Pancreas (tissue), 10 donors: ENCODE measurements at regions not wholly inside any gene's neighbourhood (a gene's known extent, or its start where the extent isn't known, plus 50 kb on each side); places are given as distances from the start of the nearest gene placed in this dataset.

Experiments
- ATAC-seq, 4 donors: fragments of 200-7000 bp; cut with Tn5 transposase; one replicate each; pipeline versions ENCODE4 v1.8.0 to v1.9.1; 2020; ENCODE audit warnings: mild to moderate bottlenecking in 4 of 4, moderate library complexity in 4 of 4
- DNase-seq, 6 donors: peaks; one replicate each; pipeline ENCODE4 v3.0.0-alpha.2; 2020
- FAIRE-seq: peaks from 2 replicates; lab custom pipeline; 2012; peaks lifted over from hg19 to GRCh38; lab: Jason Lieb, UNC
- H3K27ac ChIP-seq, 4 donors: fragments of 200-600 bp; sonication (generic); 1 replicate in 3 of 4; 2 replicates in 1 of 4; pipeline versions ENCODE4 v1.5.0 to v1.8.0; 2020
- H3K27me3 ChIP-seq, 4 donors: fragments of 200-600 bp; one replicate each; pipeline ENCODE4 v1.8.0; 2021
- H3K36me3 ChIP-seq, 3 donors: fragments of 200-600 bp; sonication (generic) in 1 of 3; one replicate each; pipeline versions ENCODE4 v1.5.0 to v1.8.0; 2020 to 2021
- H3K4me1 ChIP-seq, 3 donors: fragments of 200-600 bp; one replicate each; pipeline ENCODE4 v1.8.0; 2021
- H3K4me3 ChIP-seq, 4 donors: fragments of 200-600 bp; sonication (generic) in 2 of 4; one replicate each; pipeline versions ENCODE4 v1.5.0 to v1.8.0; 2020 to 2021
- H3K9me3 ChIP-seq, 4 donors: fragments of 200-600 bp; one replicate each; pipeline ENCODE4 v1.8.0; 2021
- CTCF ChIP-seq, 4 donors: fragments of 200-600 bp; sonication (generic) in 3 of 4; IDR thresholded peaks; one replicate each; pipeline versions ENCODE4 v1.5.0 to v1.8.0; 2021; ENCODE audit warnings: antibody characterized with exemption in 4 of 4
- WGBS, 2 donors: extraction: QIAGEN DNeasy Blood & Tissue Kit; methylation state at CpG; one replicate each; pipeline ENCODE4 v1.1.7; 2013; 5-methylcytosine and 5-hydroxymethylcytosine counted together
- intact Hi-C, 3 donors: fragments of 100-400 bp; cut with DNase I; formaldehyde crosslinking; loops; one replicate each; pipeline versions ENCODE4 v1.11.1 to v1.14.2; 2022
- donor health status: healthy with polysubstance abuse.
- donor health status: DM: no; HTN: no; CAD: no; lungs with moderate emphysema.
- donor health status: DM: no; HTN: no; CAD: no.
- donor health status: control.
- donor health status: control.
- donor health status: Bipolar disorder and iron deficiency.
- donor health status: DM: yes; HTN: yes; CAD: no.
- donor health status: DM: no; HTN: no; CAD: no.
- donor health status: DM: no; HTN: no; CAD: no.
- donor health status: DM: yes; HTN: yes; CAD: no.

GRCh38 chr10:20949967-20950366 is 52.9 kb upstream of the NEBL start:
- Histone ChIP-seq H3K4me3 (no peak overlapping the region), H3K9me3 (no peaks in the 10 kb centered on the region), H3K27me3 (no peaks in the 10 kb centered on the region), H3K27ac (no peak overlapping the region), H3K36me3 (no peaks in the 10 kb centered on the region), H3K4me1 (no peaks in the 10 kb centered on the region)
- DNase-seq (no peak), FAIRE-seq (no peak), ATAC-seq (no peak)
- 82 to 87% methylated on average over 6 of the region's 6 CpGs for WGBS, 2 donors
- TF ChIP-seq CTCF (IDR thresholded peaks at IDR 0.05): no peak
- intact Hi-C loops: no loop called here

- intact Hi-C loops: no loop called here
- Histone ChIP-seq H3K27ac (no peak overlapping the region), H3K27me3 (no peaks in the 10 kb centered on the region), H3K4me1 (no peaks in the 10 kb centered on the region), H3K36me3 (no peaks in the 10 kb centered on the region), H3K9me3 (no peaks in the 10 kb centered on the region), H3K4me3 (no peak overlapping the region)
- 85 to 87% methylated on average over 7 of the region's 7 CpGs for WGBS, 2 donors
- TF ChIP-seq CTCF (IDR thresholded peaks at IDR 0.05): no peak
- DNase-seq (no peak), FAIRE-seq (no peak), ATAC-seq (no peak)
Measured at GRCh38 chr10:20948686-20949327, 51.7 kb upstream of the NEBL start.
